ENCODE measurements at regions not wholly inside any gene's neighbourhood (a gene's known extent, or its start where the extent isn't known, plus 50 kb on each side); places are given as distances from the start of the nearest gene placed in this dataset.
"Not testable (repeated sequence)": the region's sequence is repeated elsewhere in the genome, so short reads cannot be mapped to it uniquely, and the experiment has no call there.

- not testable (repeated sequence) for H3K4ac ChIP-seq (ENCODE audit: low read length); H2BK5ac ChIP-seq (ENCODE audit: low read length); H3K27ac ChIP-seq (replicated peaks; ENCODE audit: low read length); H3K4me1 ChIP-seq (ENCODE audit: control insufficient read depth in 2 of 2, insufficient read depth in 1 of 2, low read depth in 1 of 2, low read length in 2 of 2); H3K9ac ChIP-seq (ENCODE audit: low read depth, low read length, poor library complexity); H3K36me3 ChIP-seq (replicated peaks in 1 of 2; ENCODE audit: control insufficient read depth in 2 of 2, insufficient read depth in 2 of 2, low read length in 2 of 2); H4K91ac ChIP-seq (ENCODE audit: low read depth, low read length, poor library complexity); H2BK15ac ChIP-seq (ENCODE audit: low read length); H3K4me2 ChIP-seq (ENCODE audit: insufficient read depth, low read length, poor library complexity, severe bottlenecking); H2AK5ac ChIP-seq (ENCODE audit: low read depth, low read length); H3K9me3 ChIP-seq (replicated peaks in 1 of 2; ENCODE audit: control insufficient read depth in 2 of 2, insufficient read depth in 1 of 2, low read depth in 1 of 2, low read length in 2 of 2); H3K14ac ChIP-seq (ENCODE audit: low read length); H3K23ac ChIP-seq (ENCODE audit: low read depth, low read length, poor library complexity); H3K18ac ChIP-seq (ENCODE audit: low read length); H3K79me1 ChIP-seq (ENCODE audit: low read depth, low read length); H2BK12ac ChIP-seq (ENCODE audit: low read length); DNase-seq (ENCODE audit: low spot score); H4K8ac ChIP-seq (ENCODE audit: low read depth, low read length); H2BK120ac ChIP-seq (ENCODE audit: low read depth, low read length); H3K4me3 ChIP-seq (ENCODE audit: low read length in 2 of 2); H3K27me3 ChIP-seq (ENCODE audit: control insufficient read depth in 3 of 3, insufficient read depth in 3 of 3, low read depth in 1 of 3, low read length in 3 of 3)
- WGBS, 2 donors (ENCODE audit: extremely low coverage in 2 of 2, insufficient read length in 2 of 2, insufficient replicate concordance in 1 of 2) = no CpG with 5 or more reads among the region's 6 CpGs
- H2AFZ ChIP-seq (ENCODE audit: low read length) = peak overlapping the region; percentile 43
Observed at GRCh38 chr5:58161889-58162288, 298.0 kb downstream of the PLK2 start.

GRCh38 chr5:58156973-58157701, 302.7 kb downstream of the PLK2 start:
- peaks cover 0 to 2% of the 10 kb centered on the region in 2 donors for H3K9me3 ChIP-seq (replicated peaks in 1 of 2; ENCODE audit: control insufficient read depth in 2 of 2, insufficient read depth in 1 of 2, low read depth in 1 of 2, low read length in 2 of 2)
- no peak overlapping the region for H3K14ac ChIP-seq (ENCODE audit: low read length)
- DNase-seq (ENCODE audit: low spot score) = peak; percentile 23
- H2BK12ac ChIP-seq (ENCODE audit: low read length) = no peak overlapping the region
- no peaks in the 10 kb centered on the region for H3K79me1 ChIP-seq (ENCODE audit: low read depth, low read length)
- H3K23ac ChIP-seq (ENCODE audit: low read depth, low read length, poor library complexity) = no peak overlapping the region
- H3K27ac ChIP-seq (replicated peaks; ENCODE audit: low read length) = peak overlapping the region; percentile 82
- no peaks in the 10 kb centered on the region for H3K27me3 ChIP-seq (ENCODE audit: control insufficient read depth in 3 of 3, insufficient read depth in 3 of 3, low read depth in 1 of 3, low read length in 3 of 3)
- no peak overlapping the region for H3K4me2 ChIP-seq (ENCODE audit: insufficient read depth, low read length, poor library complexity, severe bottlenecking)
- H4K8ac ChIP-seq (ENCODE audit: low read depth, low read length) = no peak overlapping the region
- H3K18ac ChIP-seq (ENCODE audit: low read length) = no peak overlapping the region
- no peaks in the 10 kb centered on the region for H3K36me3 ChIP-seq (replicated peaks in 1 of 2; ENCODE audit: control insufficient read depth in 2 of 2, insufficient read depth in 2 of 2, low read length in 2 of 2)
- no peak overlapping the region for H3K4ac ChIP-seq (ENCODE audit: low read length)
- peak overlapping the region; percentile 68 for H2AFZ ChIP-seq (ENCODE audit: low read length)
- H4K91ac ChIP-seq (ENCODE audit: low read depth, low read length, poor library complexity) = no peak overlapping the region
- H3K9ac ChIP-seq (ENCODE audit: low read depth, low read length, poor library complexity) = no peak overlapping the region
- WGBS, 2 donors (ENCODE audit: extremely low coverage in 2 of 2, insufficient read length in 2 of 2, insufficient replicate concordance in 1 of 2) = no CpG with 5 or more reads among the region's 8 CpGs
- no peak overlapping the region for H3K4me3 ChIP-seq (ENCODE audit: low read length in 2 of 2)
- H2BK15ac ChIP-seq (ENCODE audit: low read length) = no peak overlapping the region
- H3K4me1 ChIP-seq (ENCODE audit: control insufficient read depth in 2 of 2, insufficient read depth in 1 of 2, low read depth in 1 of 2, low read length in 2 of 2) = peaks cover 10 to 21% of the 10 kb centered on the region in 2 donors
- H2AK5ac ChIP-seq (ENCODE audit: low read depth, low read length) = no peak overlapping the region
- H2BK120ac ChIP-seq (ENCODE audit: low read depth, low read length) = no peak overlapping the region
- no peak overlapping the region for H2BK5ac ChIP-seq (ENCODE audit: low read length)

- no CpG with 5 or more reads among the region's 6 CpGs for WGBS, 2 donors (ENCODE audit: extremely low coverage in 2 of 2, insufficient read length in 2 of 2, insufficient replicate concordance in 1 of 2)
- Histone ChIP-seq H3K9me3 (replicated peaks in 1 of 2; ENCODE audit: control insufficient read depth in 2 of 2, insufficient read depth in 1 of 2, low read depth in 1 of 2, low read length in 2 of 2) (peaks cover 0 to 2% of the 10 kb centered on the region in 2 donors), H3K9ac (ENCODE audit: low read depth, low read length, poor library complexity) (no peak overlapping the region), H3K4me2 (ENCODE audit: insufficient read depth, low read length, poor library complexity, severe bottlenecking) (no peak overlapping the region), H2BK12ac (ENCODE audit: low read length) (no peak overlapping the region), H3K4me1 (ENCODE audit: control insufficient read depth in 2 of 2, insufficient read depth in 1 of 2, low read depth in 1 of 2, low read length in 2 of 2) (peaks cover 10 to 21% of the 10 kb centered on the region in 2 donors), H3K27me3 (ENCODE audit: control insufficient read depth in 3 of 3, insufficient read depth in 3 of 3, low read depth in 1 of 3, low read length in 3 of 3) (no peaks in the 10 kb centered on the region), H3K18ac (ENCODE audit: low read length) (peak overlapping the region; percentile 39), H2AK5ac (ENCODE audit: low read depth, low read length) (no peak overlapping the region), H2BK120ac (ENCODE audit: low read depth, low read length) (no peak overlapping the region), H4K8ac (ENCODE audit: low read depth, low read length) (no peak overlapping the region), H2BK5ac (ENCODE audit: low read length) (no peak overlapping the region), H3K4ac (ENCODE audit: low read length) (no peak overlapping the region), H3K23ac (ENCODE audit: low read depth, low read length, poor library complexity) (no peak overlapping the region), H2BK15ac (ENCODE audit: low read length) (no peak overlapping the region), H2AFZ (ENCODE audit: low read length) (peak overlapping the region; percentile 68), H3K79me1 (ENCODE audit: low read depth, low read length) (no peaks in the 10 kb centered on the region), H3K36me3 (replicated peaks in 1 of 2; ENCODE audit: control insufficient read depth in 2 of 2, insufficient read depth in 2 of 2, low read length in 2 of 2) (no peaks in the 10 kb centered on the region), H3K14ac (ENCODE audit: low read length) (no peak overlapping the region), H3K27ac (replicated peaks; ENCODE audit: low read length) (no peak overlapping the region), H3K4me3 (ENCODE audit: low read length in 2 of 2) (peak overlapping the region; percentile 8 to 32), H4K91ac (ENCODE audit: low read depth, low read length, poor library complexity) (no peak overlapping the region)
- no peak for DNase-seq (ENCODE audit: low spot score)
Observed at GRCh38 chr5:58156361-58156760, 303.5 kb downstream of the PLK2 start.

GRCh38 chr5:58153255-58153654, 306.6 kb downstream of the PLK2 start:
- no peak for DNase-seq (ENCODE audit: low spot score)
- H2AFZ ChIP-seq (ENCODE audit: low read length) = no peak overlapping the region
- H3K27ac ChIP-seq (replicated peaks; ENCODE audit: low read length) = no peak overlapping the region
- H3K4me1 ChIP-seq (ENCODE audit: control insufficient read depth in 2 of 2, insufficient read depth in 1 of 2, low read depth in 1 of 2, low read length in 2 of 2) = peaks cover 10 to 21% of the 10 kb centered on the region in 2 donors
- H3K18ac ChIP-seq (ENCODE audit: low read length) = no peak overlapping the region
- no peak overlapping the region for H2BK12ac ChIP-seq (ENCODE audit: low read length)
- H2BK5ac ChIP-seq (ENCODE audit: low read length) = no peak overlapping the region
- H3K9ac ChIP-seq (ENCODE audit: low read depth, low read length, poor library complexity) = no peak overlapping the region
- H4K91ac ChIP-seq (ENCODE audit: low read depth, low read length, poor library complexity) = no peak overlapping the region
- no peak overlapping the region for H3K23ac ChIP-seq (ENCODE audit: low read depth, low read length, poor library complexity)
- no peak overlapping the region for H2BK15ac ChIP-seq (ENCODE audit: low read length)
- H4K8ac ChIP-seq (ENCODE audit: low read depth, low read length) = no peak overlapping the region
- no peak overlapping the region for H3K14ac ChIP-seq (ENCODE audit: low read length)
- no peak overlapping the region for H3K4ac ChIP-seq (ENCODE audit: low read length)
- no peak overlapping the region for H3K4me2 ChIP-seq (ENCODE audit: insufficient read depth, low read length, poor library complexity, severe bottlenecking)
- no peaks in the 10 kb centered on the region for H3K36me3 ChIP-seq (replicated peaks in 1 of 2; ENCODE audit: control insufficient read depth in 2 of 2, insufficient read depth in 2 of 2, low read length in 2 of 2)
- no CpG with 5 or more reads among the region's 7 CpGs for WGBS, 2 donors (ENCODE audit: extremely low coverage in 2 of 2, insufficient read length in 2 of 2, insufficient replicate concordance in 1 of 2)
- no peak overlapping the region for H2BK120ac ChIP-seq (ENCODE audit: low read depth, low read length)
- H3K9me3 ChIP-seq (replicated peaks in 1 of 2; ENCODE audit: control insufficient read depth in 2 of 2, insufficient read depth in 1 of 2, low read depth in 1 of 2, low read length in 2 of 2) = no peaks in the 10 kb centered on the region
- no peak overlapping the region for H3K4me3 ChIP-seq (ENCODE audit: low read length in 2 of 2)
- no peaks in the 10 kb centered on the region for H3K27me3 ChIP-seq (ENCODE audit: control insufficient read depth in 3 of 3, insufficient read depth in 3 of 3, low read depth in 1 of 3, low read length in 3 of 3)
- no peaks in the 10 kb centered on the region for H3K79me1 ChIP-seq (ENCODE audit: low read depth, low read length)
- no peak overlapping the region for H2AK5ac ChIP-seq (ENCODE audit: low read depth, low read length)

Measured in neuronal stem cell (in vitro differentiated cells).